ENCODE measurements at regions not wholly inside any gene's neighbourhood (a gene's known extent, or its start where the extent isn't known, plus 50 kb on each side); places are given as distances from the start of the nearest gene placed in this dataset.

- Histone ChIP-seq H3K27me3 (ENCODE audit: insufficient read depth, low read length) (peaks cover 5% of the 10 kb centered on the region; the same call in 1 of the 2 replicates), H3K4me3 (replicated peaks in 1 of 2; ENCODE audit: low read depth in 1 of 2, low read length in 2 of 2) (no peak overlapping the region), H3K9ac (ENCODE audit: low read length) (no peak overlapping the region), H4K20me1 (ENCODE audit: insufficient read depth) (no peaks in the 10 kb centered on the region), H3K27ac (ENCODE audit: low read depth, low read length) (no peak overlapping the region), H2AFZ (ENCODE audit: low read depth, low read length, poor library complexity, severe bottlenecking) (no peak overlapping the region), H3K79me2 (ENCODE audit: insufficient read depth, low read length) (no peaks in the 10 kb centered on the region), H3K36me3 (ENCODE audit: control insufficient read depth in 1 of 2, insufficient read depth in 2 of 2, low read length in 2 of 2) (no peaks in the 10 kb centered on the region), H3K4me1 (ENCODE audit: control insufficient read depth in 1 of 2, insufficient read depth in 2 of 2, low read length in 2 of 2) (peaks cover 0 to 14% of the 10 kb centered on the region in 2 experiments; a peak in 2 of 4 replicates), H3K9me2 (ENCODE audit: insufficient read depth) (no peaks in the 10 kb centered on the region), H3K4me2 (ENCODE audit: low read length) (no peak overlapping the region), H3K9me3 (ENCODE audit: control insufficient read depth in 1 of 2, insufficient read depth in 1 of 2, low read depth in 1 of 2, low read length in 2 of 2) (no peaks in the 10 kb centered on the region)
- POLR2A ChIA-PET: no interaction called here
- intact Hi-C loops (cut with micrococcal nuclease): no loop called here
- CTCF ChIA-PET: no interaction called here
- DNase-seq (ENCODE audit: low read depth, low spot score): no peak
- RAD21 ChIA-PET (ENCODE audit: low non-redundant PET in 1 of 2, low total read pairs in 2 of 2, uncharacterized antibody in 2 of 2, unreplicated experiment in 2 of 2): no interaction called here
- TF ChIP-seq ZBTB33 (IDR thresholded peaks at IDR 0.05; ENCODE audit: extremely low read depth, insufficient replicate concordance, low read length): no peak
- no peak for TF ChIP-seq REST (IDR thresholded peaks at IDR 0.05; ENCODE audit: low read depth)
- TF ChIP-seq TCF7L2 (IDR thresholded peaks at IDR 0.05; ENCODE audit: borderline replicate concordance, extremely low read depth, insufficient read depth, insufficient read length): no peak
- no peak for TF ChIP-seq CTCF (IDR thresholded peaks at IDR 0.05 in 2 of 3, conservative IDR thresholded peaks at IDR 0.05 in 1 of 3; ENCODE audit: borderline replicate concordance in 1 of 3, insufficient read depth in 1 of 3, low read depth in 2 of 3, low read length in 2 of 3)
- TF ChIP-seq ELF1 (IDR thresholded peaks at IDR 0.05; ENCODE audit: borderline replicate concordance, low read depth): no peak
- ATAC-seq: no peak
- BruUV-seq (replicated peaks): no TSS peak
Measured at GRCh38 chr3:194030372-194030771, 105.6 kb upstream of the HES1 start.
